OCI-M1 (cell line): ENCODE measurements at regions not wholly inside any gene's neighbourhood (a gene's known extent, or its start where the extent isn't known, plus 50 kb on each side); places are given as distances from the start of the nearest gene placed in this dataset.

Experiments used
- DNase-seq: peaks from one replicate; lab custom pipeline; 2025; lab: John Stamatoyannopoulos, UW

- no peak for DNase-seq
These were observed 1144.8 kb downstream of the ADGRL3 start for GRCh38 chr4:62344915-62345314.

GRCh38 chr4:62344474-62344873 lies 1144.3 kb downstream of the ADGRL3 start:
- DNase-seq = no peak

GRCh38 chr4:62342346-62342745 lies 1142.2 kb downstream of the ADGRL3 start:
- DNase-seq = no peak

- DNase-seq = no peak
These were observed 1128.4 kb downstream of the ADGRL3 start for GRCh38 chr4:62328526-62328925.

- no peak for DNase-seq
These were observed 1127.6 kb downstream of the ADGRL3 start for GRCh38 chr4:62327612-62328297.

GRCh38 chr4:62324215-62324614 lies 1124.1 kb downstream of the ADGRL3 start:
- DNase-seq = no peak

- no peak for DNase-seq
These were observed 1120.5 kb downstream of the ADGRL3 start for GRCh38 chr4:62320612-62321011.

GRCh38 chr4:62302710-62303109 lies 1102.6 kb downstream of the ADGRL3 start:
- DNase-seq = no peak

- no peak for DNase-seq
These were observed 1101.4 kb downstream of the ADGRL3 start for GRCh38 chr4:62301500-62301899.

GRCh38 chr4:62293551-62293950 lies 1093.4 kb downstream of the ADGRL3 start:
- DNase-seq = no peak

GRCh38 chr4:62292911-62293310 lies 1092.8 kb downstream of the ADGRL3 start:
- no peak for DNase-seq

GRCh38 chr4:62288808-62289541 lies 1088.8 kb downstream of the ADGRL3 start:
- DNase-seq = peak; percentile 75

GRCh38 chr4:62285026-62285425 lies 1084.9 kb downstream of the ADGRL3 start:
- DNase-seq = no peak

- DNase-seq = no peak
These were observed 1079.6 kb downstream of the ADGRL3 start for GRCh38 chr4:62279689-62280088.

GRCh38 chr4:62275470-62275869 lies 1075.3 kb downstream of the ADGRL3 start:
- no peak for DNase-seq

- DNase-seq = no peak
These were observed 1074.7 kb downstream of the ADGRL3 start for GRCh38 chr4:62274782-62275181.

GRCh38 chr4:62271107-62271506 lies 1071.0 kb downstream of the ADGRL3 start:
- DNase-seq = peak; percentile 41

GRCh38 chr4:62269918-62270317 lies 1069.8 kb downstream of the ADGRL3 start:
- DNase-seq = no peak

GRCh38 chr4:62263454-62263853 lies 1063.3 kb downstream of the ADGRL3 start:
- no peak for DNase-seq

GRCh38 chr4:62262676-62263075 lies 1062.5 kb downstream of the ADGRL3 start:
- DNase-seq = no peak

- peak; percentile 37 for DNase-seq
These were observed 1060.1 kb downstream of the ADGRL3 start for GRCh38 chr4:62260254-62260653.

- DNase-seq = no peak
These were observed 1056.4 kb downstream of the ADGRL3 start for GRCh38 chr4:62256479-62256878.

- DNase-seq = no peak
These were observed 1052.6 kb downstream of the ADGRL3 start for GRCh38 chr4:62252728-62253127.

- no peak for DNase-seq
These were observed 1050.0 kb downstream of the ADGRL3 start for GRCh38 chr4:62250100-62250499.
